NCI-H128 (cell line): ENCODE measurements at regions not wholly inside any gene's neighbourhood (a gene's known extent, or its start where the extent isn't known, plus 50 kb on each side); places are given as distances from the start of the nearest gene placed in this dataset.
A peak's percentile ranks its signal among the peaks of the same experiment; 100 is the strongest.

Experiments used
- DNase-seq: peaks from one replicate; lab custom pipeline; 2025; ENCODE audit not compliant: unreplicated experiment; lab: John Stamatoyannopoulos, UW

GRCh38 chr13:31895691-31896090, 135.9 kb upstream of the FRY start:
- DNase-seq: no peak

DNA sequence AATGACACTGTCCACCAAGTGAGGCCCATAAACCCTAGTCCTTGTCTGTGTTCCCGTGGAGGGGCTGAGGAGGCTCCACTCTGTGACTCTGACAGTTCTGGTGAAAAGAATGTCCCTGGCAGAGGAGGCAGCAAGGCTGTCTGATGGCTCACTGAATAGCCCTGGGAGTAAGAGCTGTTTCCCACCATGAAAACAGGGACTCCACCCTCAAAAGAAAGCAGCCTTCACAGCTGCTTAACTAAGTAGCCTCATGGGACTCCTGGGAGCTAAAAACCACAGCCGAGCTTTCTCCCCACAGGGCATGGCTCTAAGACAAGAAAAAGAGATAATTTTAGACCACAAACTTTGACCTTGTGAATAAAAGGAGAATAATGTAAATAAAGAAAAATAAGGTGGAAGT, 135.1 kb upstream of the FRY start:
- peak; percentile 5 for DNase-seq

- no peak for DNase-seq
These were observed 133.0 kb upstream of the FRY start for GRCh38 chr13:31898378-31899071.

DNA sequence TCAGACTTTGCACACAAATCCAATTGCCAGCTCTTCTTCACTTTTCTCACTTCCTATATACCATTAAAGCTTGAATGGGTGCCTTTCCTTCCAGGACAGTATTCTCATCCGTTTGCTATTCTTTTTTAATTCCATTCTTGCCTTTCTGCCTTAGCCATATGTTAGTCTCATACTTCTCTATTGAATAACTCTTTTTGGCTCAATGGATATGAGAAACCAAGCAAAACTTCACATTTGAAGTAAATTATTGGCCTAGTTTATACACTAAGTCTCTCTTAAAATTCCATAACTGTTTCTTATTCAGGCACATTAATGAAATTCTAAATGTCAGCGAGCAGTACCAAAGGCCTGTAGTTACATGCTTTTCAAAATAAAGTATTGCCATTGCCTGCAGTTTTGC, 129.6 kb upstream of the FRY start:
- DNase-seq: no peak

- DNase-seq: no peak
These were observed 128.3 kb upstream of the FRY start for GRCh38 chr13:31903111-31903815.

DNA sequence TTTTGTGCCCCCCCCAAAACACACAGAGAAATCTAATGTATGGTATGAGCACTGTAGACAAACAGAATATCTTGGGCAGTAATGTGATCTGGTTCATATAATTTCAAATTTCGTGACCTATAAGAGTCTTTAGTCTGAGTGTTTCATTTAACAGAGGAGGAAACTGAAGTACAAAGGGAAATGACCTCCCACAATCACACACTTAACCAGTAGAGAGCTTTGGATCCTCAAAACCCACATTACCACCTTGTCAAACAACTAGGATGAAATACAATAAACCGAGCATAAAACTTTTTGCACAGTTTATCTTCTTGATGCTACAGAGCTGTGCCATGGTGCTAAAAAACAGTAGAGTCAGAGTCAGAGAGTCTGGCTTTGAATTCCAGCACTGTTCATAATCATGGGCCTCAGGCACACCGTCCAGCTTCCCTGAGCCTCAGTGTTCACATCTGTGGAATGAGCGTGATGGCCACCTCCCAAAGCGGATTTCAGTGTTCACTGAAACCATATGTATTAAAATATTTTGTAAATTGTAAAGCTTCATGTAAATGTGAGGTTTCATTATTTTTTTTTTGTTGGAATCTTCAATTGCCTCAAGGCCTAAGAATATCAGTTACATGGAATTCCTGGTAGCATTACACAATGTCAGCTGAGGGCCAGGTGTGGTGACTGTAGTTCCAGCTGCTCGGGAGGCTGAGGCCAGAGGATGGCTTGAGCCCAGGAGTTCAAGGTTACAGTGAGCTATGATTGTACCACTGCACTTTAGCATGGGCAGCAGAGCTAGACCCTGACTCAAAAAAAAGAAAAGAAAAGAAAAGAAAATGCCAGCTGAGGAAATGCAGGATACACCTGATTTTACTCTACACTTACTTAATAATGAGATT, 126.4 kb upstream of the FRY start:
- no peak for DNase-seq

- DNase-seq: no peak
These were observed 125.6 kb upstream of the FRY start for GRCh38 chr13:31905961-31906360.

DNA sequence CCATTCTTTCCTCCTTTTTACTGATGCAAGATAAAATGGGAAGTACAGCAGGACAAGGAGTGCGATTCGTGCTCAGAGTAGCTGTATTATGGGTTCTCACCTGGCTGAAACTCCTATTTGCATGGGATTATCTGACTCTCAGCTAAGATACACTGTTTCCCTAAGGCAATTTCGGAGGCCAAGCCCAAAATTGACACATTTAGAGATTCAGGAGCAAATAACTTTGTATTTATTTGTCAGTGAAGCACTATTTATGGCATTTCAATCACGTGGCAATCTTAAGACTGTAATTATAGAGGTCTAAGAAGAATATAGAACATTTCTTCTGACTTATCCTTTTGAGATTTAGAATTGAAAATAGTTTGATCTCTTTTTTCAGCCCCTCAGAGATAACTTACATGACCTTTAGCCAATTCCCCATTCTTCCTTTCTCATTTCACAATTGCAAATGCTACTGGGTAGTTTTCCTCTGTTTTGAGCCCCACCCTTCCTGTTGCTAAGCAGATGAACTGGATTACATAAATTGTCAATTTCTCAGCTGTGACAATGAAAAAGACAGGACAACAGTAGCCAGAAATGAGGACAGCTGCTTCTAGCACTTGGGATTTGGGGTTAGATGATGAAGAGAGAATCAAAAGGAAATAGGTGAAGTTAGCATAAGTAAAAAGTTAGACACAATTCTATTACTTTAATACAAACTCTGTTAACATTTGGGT, 122.7 kb upstream of the FRY start:
- DNase-seq: no peak

DNA sequence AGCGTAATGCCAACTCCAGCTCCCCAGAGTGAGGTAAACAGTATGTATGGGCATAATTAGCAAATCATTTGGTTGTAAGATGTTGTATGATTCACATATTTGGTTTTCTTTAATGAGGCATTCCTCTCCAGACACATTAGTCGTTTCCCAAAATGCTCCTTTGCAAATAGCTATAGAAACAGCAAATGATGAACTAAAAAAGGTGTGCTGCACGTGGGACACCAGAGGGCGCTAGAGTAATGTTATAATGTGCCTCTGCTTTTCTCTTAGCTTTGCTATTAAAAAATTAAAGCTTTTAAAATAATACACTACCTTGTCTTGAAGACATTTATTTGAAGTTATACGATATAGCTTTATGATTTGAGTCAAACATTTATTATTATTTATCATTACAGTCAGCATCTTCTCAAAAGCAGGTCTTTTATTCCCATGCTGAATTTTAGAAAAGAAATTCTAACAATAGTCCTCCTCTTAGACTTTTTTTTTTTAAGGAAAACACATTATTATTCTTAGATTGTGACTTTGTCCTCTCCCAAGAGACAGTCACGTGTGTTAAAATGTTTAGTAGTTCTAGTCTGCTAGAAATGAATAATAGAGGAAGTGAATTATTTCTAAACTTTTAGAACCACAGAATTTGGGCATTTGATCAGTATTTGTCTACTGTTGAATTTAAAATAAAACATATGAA, 121.6 kb upstream of the FRY start:
- DNase-seq: peak; percentile 25

DNA sequence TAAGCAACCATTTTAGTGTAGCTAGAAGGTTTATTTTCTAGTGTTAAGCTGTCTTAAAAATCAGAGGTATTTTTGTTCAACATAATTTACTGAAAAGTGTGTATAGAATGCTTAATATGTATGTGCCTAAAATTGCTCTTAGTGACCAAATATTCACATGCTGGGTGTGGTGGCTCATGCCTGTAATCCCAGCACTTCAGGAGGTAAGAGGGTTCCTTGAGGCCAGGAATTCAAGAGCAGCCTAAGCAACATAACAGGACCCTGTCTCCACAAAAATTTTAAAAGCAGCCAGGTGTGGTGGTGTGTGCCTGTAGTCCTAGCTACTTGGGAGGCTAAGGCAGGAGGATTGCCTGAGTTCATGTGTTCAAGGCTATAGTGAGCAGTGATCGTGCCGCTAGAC, 120.9 kb upstream of the FRY start:
- no peak for DNase-seq

DNA sequence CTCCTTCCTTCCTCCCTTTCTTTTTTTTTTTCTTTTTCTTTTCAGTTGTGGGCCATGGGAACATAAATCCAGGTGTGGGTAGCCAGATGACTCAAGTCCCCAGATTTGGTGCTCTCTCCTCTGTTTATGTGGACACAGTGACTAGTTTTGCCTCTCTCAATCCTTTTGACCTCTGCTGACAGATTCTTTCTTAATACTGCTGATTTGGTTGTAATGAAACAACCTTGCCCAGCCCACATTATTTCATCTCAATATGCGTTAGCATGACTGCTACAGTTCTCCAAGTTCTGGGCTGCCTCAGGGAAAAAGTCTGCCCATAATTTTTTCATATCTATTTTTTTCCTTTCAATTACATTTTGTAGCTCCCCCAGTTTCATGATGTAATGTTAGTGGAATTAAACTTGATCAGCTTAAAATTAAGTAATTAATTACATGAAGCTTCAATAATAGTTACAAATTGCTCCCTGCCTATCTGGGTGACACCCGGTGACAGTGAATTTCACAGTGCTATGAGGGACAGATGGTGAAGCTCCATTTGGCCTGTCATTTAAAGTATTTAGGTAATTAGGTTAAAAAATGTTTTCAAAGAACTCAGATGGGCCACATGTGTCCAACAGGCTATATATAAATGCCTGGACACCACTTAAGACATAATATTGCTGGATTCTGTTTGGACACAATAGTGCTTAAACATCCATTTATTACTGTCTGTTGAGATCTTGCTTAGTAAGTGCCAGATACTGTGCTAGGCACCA, 118.8 kb upstream of the FRY start:
- DNase-seq: no peak

DNA sequence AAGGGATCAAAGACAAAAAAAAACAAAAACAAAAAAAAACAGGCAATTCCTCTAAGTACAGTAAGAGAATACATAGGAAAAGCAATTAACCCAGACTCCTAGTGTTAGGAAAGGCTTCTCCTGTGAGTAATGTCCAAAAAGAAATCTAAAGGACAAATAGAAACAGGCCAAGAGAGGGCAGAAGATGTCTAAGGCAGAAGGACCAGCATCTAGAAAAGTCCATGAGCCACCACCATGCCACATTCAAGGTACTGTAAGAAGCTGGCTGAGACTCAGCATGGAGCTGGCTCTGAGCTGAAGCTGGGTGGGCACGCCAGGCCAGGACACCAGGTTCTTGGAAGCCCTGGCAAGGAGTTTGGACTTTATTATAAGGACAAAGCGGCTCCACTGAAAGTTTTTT, 118.1 kb upstream of the FRY start:
- DNase-seq: no peak

DNA sequence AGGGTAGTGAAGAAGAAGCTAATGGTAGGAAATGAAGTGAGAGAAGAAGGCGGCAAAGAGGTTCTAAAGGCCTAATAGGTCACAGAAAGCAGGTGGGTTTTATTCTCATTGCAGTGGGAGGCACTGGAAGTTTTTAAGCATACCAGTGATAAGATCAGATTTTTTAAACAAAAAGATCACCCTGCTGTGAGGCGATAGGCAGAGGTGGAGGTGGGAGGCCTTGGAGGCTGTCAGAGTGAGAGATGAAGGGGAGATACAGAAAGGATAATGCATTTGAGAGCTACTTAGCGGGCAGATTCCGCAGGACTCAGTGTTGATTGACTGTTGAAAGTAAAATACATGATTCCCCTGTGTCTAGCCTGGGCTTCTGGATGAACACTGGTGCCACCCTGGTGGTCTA, 116.7 kb upstream of the FRY start:
- no peak for DNase-seq

DNA sequence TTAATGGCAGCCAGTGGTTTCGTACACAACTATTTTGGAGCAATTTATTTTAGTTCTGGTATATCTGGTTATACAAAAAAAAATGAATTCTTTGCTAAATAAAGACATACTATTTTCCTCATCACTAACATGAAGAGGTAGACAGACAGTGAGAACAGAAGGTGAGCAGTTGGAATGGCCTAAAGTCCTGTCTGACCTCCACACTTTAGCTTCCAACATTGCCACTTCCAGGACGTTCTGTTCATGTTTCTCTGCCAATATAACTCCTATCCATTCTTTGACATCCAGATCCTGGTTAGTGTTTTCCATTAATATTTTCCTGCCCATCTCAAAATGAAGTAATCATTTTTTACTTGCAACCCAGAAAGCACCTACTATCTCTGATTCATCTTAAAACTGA, 112.9 kb upstream of the FRY start:
- DNase-seq: no peak

DNA sequence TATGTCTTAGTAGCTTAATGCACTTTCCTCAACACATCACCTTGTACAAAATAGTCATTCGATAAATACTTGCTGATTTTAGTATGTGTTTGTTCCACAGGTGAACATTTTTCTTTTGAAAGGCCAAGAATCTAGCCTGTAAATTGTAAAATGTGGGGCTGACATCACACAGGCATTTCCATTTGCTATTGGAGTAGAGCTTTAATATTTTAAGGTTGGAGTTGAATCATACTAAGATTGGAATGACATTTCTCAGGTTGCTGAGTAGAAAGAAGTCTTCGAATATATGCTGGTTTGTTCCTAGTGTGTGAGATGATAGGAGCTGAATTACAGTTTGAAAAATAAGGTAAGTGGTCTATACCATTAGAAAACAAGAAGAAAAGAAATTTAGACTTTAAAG, 112.3 kb upstream of the FRY start:
- no peak for DNase-seq

- DNase-seq: no peak
These were observed 111.4 kb upstream of the FRY start for GRCh38 chr13:31919971-31920726.

DNA sequence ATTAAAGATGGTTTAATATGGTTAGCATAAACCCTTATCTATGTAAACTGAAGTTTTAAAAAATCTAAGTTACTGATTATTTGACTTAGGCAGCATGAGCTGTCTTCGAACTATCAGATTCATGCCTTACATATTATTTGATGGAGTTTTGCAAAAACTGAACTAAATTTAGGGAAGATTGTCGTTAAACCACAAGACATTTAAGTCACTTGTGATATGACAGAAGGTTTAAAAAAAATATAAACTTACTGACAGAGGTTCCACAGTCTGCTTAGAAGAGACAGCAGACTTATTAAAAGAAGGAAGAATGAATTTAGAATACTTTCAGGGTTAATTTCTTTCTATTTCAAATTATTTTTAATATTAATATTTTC, 110.9 kb upstream of the FRY start:
- no peak for DNase-seq

DNA sequence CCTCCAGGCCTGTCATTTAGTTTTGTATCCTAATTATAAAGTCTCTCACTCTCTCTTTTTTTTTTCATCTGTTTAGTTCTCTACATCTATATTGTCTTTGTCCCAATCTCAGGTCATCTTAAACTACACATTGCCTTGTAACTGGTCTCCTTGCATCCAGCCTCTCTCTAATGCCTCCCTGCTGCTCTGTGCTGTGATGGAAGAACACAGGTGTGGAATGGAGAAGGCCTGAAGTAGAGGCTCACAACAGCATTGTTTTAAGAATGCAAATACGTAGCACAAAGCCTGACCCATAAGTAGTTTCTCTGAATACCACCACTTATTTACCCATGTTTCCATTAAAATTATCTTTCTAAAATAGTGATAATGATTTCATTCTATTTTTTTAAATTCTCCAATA, 108.8 kb upstream of the FRY start:
- no peak for DNase-seq

- DNase-seq: no peak
These were observed 108.3 kb upstream of the FRY start for GRCh38 chr13:31923134-31923763.
